DND-41 (cell line): ENCODE measurements at regions not wholly inside any gene's neighbourhood (a gene's known extent, or its start where the extent isn't known, plus 50 kb on each side); places are given as distances from the start of the nearest gene placed in this dataset.

Experiments
- ATAC-seq: fragments of 200-7000 bp; cut with Tn5 transposase; 3 replicates; pipeline ENCODE4 v1.9.1; 2021; ENCODE audit warnings: low read depth; ENCODE audit not compliant: insufficient read depth
- DNase-seq: peaks from one replicate; pipeline ENCODE4 v3.0.0-alpha.2; 2020
- H2AFZ ChIP-seq: 2 replicates; pipeline ENCODE4 v1.6.0; 2012; ENCODE audit warnings: low read depth, low read length
- H3K27ac ChIP-seq: 2 replicates; pipeline ENCODE4 v1.5.1; 2012; ENCODE audit warnings: low read length, inconsistent platforms
- H3K27me3 ChIP-seq: fragments of 200-600 bp; sonication (generic); 2 replicates; pipeline ENCODE4 v1.6.0; 2012; ENCODE audit warnings: low read length, mild to moderate bottlenecking, inconsistent platforms; ENCODE audit not compliant: insufficient read depth, poor library complexity
- H3K36me3 ChIP-seq: 2 replicates; pipeline ENCODE4 v1.5.1; 2012; ENCODE audit warnings: low read length, inconsistent platforms; ENCODE audit not compliant: insufficient read depth
- H3K4me1 ChIP-seq: 2 replicates; pipeline ENCODE4 v1.5.1; 2012; ENCODE audit warnings: mild to moderate bottlenecking, low read length; ENCODE audit not compliant: insufficient read depth
- H3K4me2 ChIP-seq: 2 replicates; pipeline ENCODE4 v1.6.0; 2012; ENCODE audit warnings: mild to moderate bottlenecking, moderate library complexity, low read length, inconsistent platforms; ENCODE audit not compliant: insufficient read depth
- H3K4me3 ChIP-seq, 2 experiments: fragments of 200-600 bp in 1 of 2; shearing (Covaris generic) in 1 of 2; 2 replicates each; pipeline ENCODE4 v1.5.1; 2012 to 2016; ENCODE audit warnings: inconsistent platforms in 2 of 2, low read length in 2 of 2, mild to moderate bottlenecking in 2 of 2, low read depth in 1 of 2, moderate library complexity in 1 of 2
- H3K79me2 ChIP-seq: 2 replicates; pipeline ENCODE4 v1.6.0; 2012; ENCODE audit warnings: low read length, inconsistent platforms; ENCODE audit not compliant: insufficient read depth
- H3K9ac ChIP-seq: 2 replicates; pipeline ENCODE4 v1.6.0; 2012; ENCODE audit warnings: low read depth, mild to moderate bottlenecking, inconsistent platforms, low read length, moderate library complexity
- H3K9me3 ChIP-seq: 2 replicates; pipeline ENCODE4 v1.5.1; 2012; ENCODE audit warnings: low read length, moderate library complexity, mild to moderate bottlenecking, inconsistent platforms; ENCODE audit not compliant: insufficient read depth, severe bottlenecking
- H4K20me1 ChIP-seq: 2 replicates; pipeline ENCODE4 v1.6.0; 2012; ENCODE audit warnings: low read length; ENCODE audit not compliant: insufficient read depth
- CTCF ChIP-seq: IDR thresholded peaks from 2 replicates; pipeline ENCODE4 v1.5.1; 2012; ENCODE audit warnings: borderline replicate concordance, low read length, moderate library complexity, mild to moderate bottlenecking; ENCODE audit not compliant: poor library complexity, severe bottlenecking; ENCODE audit errors: extremely low read depth
- EZH2 ChIP-seq: IDR thresholded peaks from 3 replicates; pipeline ENCODE4 v1.6.1; 2012; ENCODE audit warnings: borderline replicate concordance, low read depth, mild to moderate bottlenecking, moderate library complexity, low read length, inconsistent platforms; ENCODE audit not compliant: severe bottlenecking

GRCh38 chr6:127015858-127016257 is 102.6 kb upstream of the RSPO3 start:
- no peaks in the 10 kb centered on the region for H3K36me3 ChIP-seq
- no peak for DNase-seq
- no peak overlapping the region for H2AFZ ChIP-seq
- no peaks in the 10 kb centered on the region for H3K9me3 ChIP-seq
- no peak overlapping the region for H3K9ac ChIP-seq
- H3K4me3 ChIP-seq: no peak overlapping the region
- H3K4me2 ChIP-seq: no peak overlapping the region
- no peak for ATAC-seq
- H3K27ac ChIP-seq: no peak overlapping the region
- H3K79me2 ChIP-seq: no peaks in the 10 kb centered on the region
- no peaks in the 10 kb centered on the region for H4K20me1 ChIP-seq
- H3K4me1 ChIP-seq: no peaks in the 10 kb centered on the region
- TF ChIP-seq CTCF (no peak), EZH2 (no peak)
- H3K27me3 ChIP-seq: no peaks in the 10 kb centered on the region

- no peak overlapping the region for H3K27ac ChIP-seq
- H3K9ac ChIP-seq: no peak overlapping the region
- no peaks in the 10 kb centered on the region for H3K36me3 ChIP-seq
- no peak overlapping the region for H3K4me3 ChIP-seq
- no peak overlapping the region for H3K4me2 ChIP-seq
- no peaks in the 10 kb centered on the region for H4K20me1 ChIP-seq
- no peak for TF ChIP-seq CTCF
- no peak for TF ChIP-seq EZH2
- ATAC-seq (no peak), DNase-seq (no peak)
- H2AFZ ChIP-seq: no peak overlapping the region
- no peaks in the 10 kb centered on the region for H3K79me2 ChIP-seq
- no peaks in the 10 kb centered on the region for H3K27me3 ChIP-seq
- H3K9me3 ChIP-seq: no peaks in the 10 kb centered on the region
- no peaks in the 10 kb centered on the region for H3K4me1 ChIP-seq
Measured at GRCh38 chr6:127019828-127020227, 98.6 kb upstream of the RSPO3 start.

- Histone ChIP-seq H3K4me1 (no peaks in the 10 kb centered on the region), H3K27ac (no peak overlapping the region), H4K20me1 (no peaks in the 10 kb centered on the region), H3K9me3 (no peaks in the 10 kb centered on the region), H3K4me2 (no peak overlapping the region), H2AFZ (no peak overlapping the region), H3K27me3 (no peaks in the 10 kb centered on the region), H3K79me2 (no peaks in the 10 kb centered on the region), H3K36me3 (no peaks in the 10 kb centered on the region), H3K9ac (no peak overlapping the region), H3K4me3 (no peak overlapping the region)
- DNase-seq (no peak), ATAC-seq (no peak)
- no peak for TF ChIP-seq EZH2
- TF ChIP-seq CTCF: no peak
Measured at GRCh38 chr6:127022302-127022701, 96.2 kb upstream of the RSPO3 start.

- no peaks in the 10 kb centered on the region for H3K4me1 ChIP-seq
- H3K36me3 ChIP-seq: no peaks in the 10 kb centered on the region
- H2AFZ ChIP-seq: no peak overlapping the region
- H3K27me3 ChIP-seq: no peaks in the 10 kb centered on the region
- no peaks in the 10 kb centered on the region for H3K9me3 ChIP-seq
- no peak overlapping the region for H3K9ac ChIP-seq
- DNase-seq (no peak), ATAC-seq (no peak)
- H3K79me2 ChIP-seq: no peaks in the 10 kb centered on the region
- TF ChIP-seq CTCF (no peak), EZH2 (no peak)
- no peak overlapping the region for H3K4me2 ChIP-seq
- H3K27ac ChIP-seq: no peak overlapping the region
- H3K4me3 ChIP-seq: no peak overlapping the region
- H4K20me1 ChIP-seq: no peaks in the 10 kb centered on the region
Measured at GRCh38 chr6:127023001-127023778, 95.3 kb upstream of the RSPO3 start.
